Psoas muscle (tissue), 7 donors: ENCODE measurements at regions not wholly inside any gene's neighbourhood (a gene's known extent, or its start where the extent isn't known, plus 50 kb on each side); places are given as distances from the start of the nearest gene placed in this dataset.

ENCODE experiments used
- ATAC-seq, 4 donors: fragments of 200-7000 bp; cut with Tn5 transposase; one replicate each; pipeline ENCODE4 v1.9.1; 2020; ENCODE audit warnings: moderate library complexity in 3 of 4, mild to moderate bottlenecking in 2 of 4
- DNase-seq, 2 donors: peaks; one replicate each; pipeline ENCODE4 v3.0.0-alpha.2; 2020
- H3K27ac ChIP-seq: fragments of 200-600 bp; one replicate; pipeline ENCODE4 v1.8.0; 2022
- H3K27me3 ChIP-seq, 3 donors: fragments of 200-600 bp in 1 of 3; one replicate each; pipeline versions ENCODE4 v1.6.1 to v1.8.0; 2013 to 2022; ENCODE audit warnings: low read length in 2 of 3, mild to moderate bottlenecking in 2 of 3, moderate library complexity in 1 of 3; ENCODE audit not compliant: insufficient read depth in 3 of 3
- H3K36me3 ChIP-seq, 2 donors: fragments of 200-600 bp in 1 of 2; one replicate each; pipeline versions ENCODE4 v1.6.1 to v1.8.0; 2013 to 2022; ENCODE audit warnings: low read depth in 1 of 2, mild to moderate bottlenecking in 1 of 2, moderate library complexity in 1 of 2; ENCODE audit not compliant: insufficient read depth in 1 of 2
- H3K4me1 ChIP-seq: fragments of 200-600 bp; one replicate; pipeline ENCODE4 v1.8.0; 2022
- H3K4me3 ChIP-seq: fragments of 200-600 bp; one replicate; pipeline ENCODE4 v1.8.0; 2022; ENCODE audit warnings: mild to moderate bottlenecking
- H3K9me3 ChIP-seq: fragments of 200-600 bp; one replicate; pipeline ENCODE4 v1.8.0; 2022
- CTCF ChIP-seq: fragments of 200-600 bp; IDR thresholded peaks from one replicate; pipeline ENCODE4 v1.8.0; 2022; ENCODE audit warnings: antibody characterized with exemption
- WGBS, 3 donors: extraction: QIAGEN DNeasy Blood & Tissue Kit; methylation state at CpG; one replicate each; pipeline versions ENCODE4 v1.1.6 to v1.1.7; 2013; 5-methylcytosine and 5-hydroxymethylcytosine counted together
- intact Hi-C, 2 donors: fragments of 100-400 bp; cut with DNase I; formaldehyde crosslinking; loops; one replicate each; pipeline versions ENCODE4 v1.11.0 to v1.14.2; 2022
- donor health status: healthy with polysubstance abuse.
- donor health status: DM: no; HTN: no; CAD: no; lungs with moderate emphysema.
- donor health status: Bipolar disorder and iron deficiency.
- donor health status: healthy.
- donor health status: DM: yes; HTN: yes; CAD: no.
- donor health status: DM: no; HTN: no; CAD: no.
- donor health status: DM: yes; HTN: yes; CAD: no.

DNA sequence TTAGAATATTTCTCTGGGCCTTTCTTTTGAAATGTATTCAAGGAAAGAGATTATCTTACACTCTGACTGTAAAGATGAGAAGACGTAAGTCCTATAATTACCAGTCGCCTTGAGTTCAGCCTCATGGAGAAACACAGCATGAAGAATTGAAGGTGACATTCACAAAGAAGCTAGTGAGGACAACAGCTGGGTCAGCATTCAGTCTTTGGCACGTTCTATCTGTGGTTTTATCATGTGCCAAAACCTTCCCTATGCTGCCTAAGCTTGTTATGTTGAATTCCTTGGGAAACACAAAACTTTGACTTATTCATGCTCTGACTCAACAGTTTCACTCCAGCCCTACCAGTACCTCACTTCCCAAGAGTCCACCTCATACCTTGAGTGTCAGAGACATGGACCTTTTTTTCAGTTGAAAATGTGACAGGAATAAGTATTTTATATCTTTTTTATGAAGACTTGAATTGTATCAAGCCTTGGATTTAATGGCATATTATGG is 198.8 kb upstream of the KIRREL3 start:
- Histone ChIP-seq H3K27ac (no peak overlapping the region), H3K4me1 (no peaks in the 10 kb centered on the region), H3K36me3 (no peaks in the 10 kb centered on the region), H3K4me3 (no peak overlapping the region), H3K9me3 (no peaks in the 10 kb centered on the region), H3K27me3 (no peaks in the 10 kb centered on the region)
- no peak for ATAC-seq
- intact Hi-C loops, result no loop called here
- DNase-seq, result no peak
- TF ChIP-seq CTCF, result no peak
- WGBS, 3 donors, result 22 to 30% (median 24%) methylated on average over 3 of the region's 3 CpGs

DNA sequence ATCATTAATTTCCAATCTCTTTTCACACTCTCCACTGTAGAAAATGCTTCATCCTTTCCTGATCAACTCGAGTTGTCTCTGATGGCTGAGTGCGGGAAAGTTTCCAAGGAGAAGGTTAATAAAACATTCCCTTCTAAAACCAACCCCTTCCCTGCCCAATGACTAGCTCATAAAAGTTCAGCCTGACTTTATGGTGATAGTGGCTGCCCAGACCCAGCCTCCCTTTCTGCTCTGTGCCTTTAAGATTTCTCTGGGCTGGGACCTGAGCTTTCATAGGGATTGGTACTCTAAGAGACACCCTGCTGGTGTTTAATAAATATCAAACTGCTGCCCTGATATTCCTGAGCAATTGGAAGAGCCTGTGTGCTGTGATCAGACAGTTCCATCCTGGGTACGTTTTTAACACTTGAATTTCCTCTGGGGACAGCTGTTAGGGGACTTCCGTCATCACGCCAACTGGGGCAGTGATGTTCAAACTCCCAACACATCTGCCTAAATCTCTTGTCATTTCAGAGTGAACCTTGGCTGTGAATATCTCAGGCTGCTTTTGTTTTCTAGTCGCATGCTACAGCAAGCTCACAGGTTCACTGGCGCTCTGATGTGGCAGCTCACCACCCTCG is 195.0 kb upstream of the KIRREL3 start:
- Histone ChIP-seq H3K36me3 (no peaks in the 10 kb centered on the region), H3K27ac (no peak overlapping the region), H3K4me3 (no peak overlapping the region), H3K27me3 (no peaks in the 10 kb centered on the region), H3K4me1 (no peaks in the 10 kb centered on the region), H3K9me3 (no peaks in the 10 kb centered on the region)
- no peak for ATAC-seq
- TF ChIP-seq CTCF, result no peak
- 20 to 35% (median 21%) methylated on average over 8 of the region's 8 CpGs for WGBS, 3 donors
- intact Hi-C loops, result no loop called here
- no peak for DNase-seq

DNA sequence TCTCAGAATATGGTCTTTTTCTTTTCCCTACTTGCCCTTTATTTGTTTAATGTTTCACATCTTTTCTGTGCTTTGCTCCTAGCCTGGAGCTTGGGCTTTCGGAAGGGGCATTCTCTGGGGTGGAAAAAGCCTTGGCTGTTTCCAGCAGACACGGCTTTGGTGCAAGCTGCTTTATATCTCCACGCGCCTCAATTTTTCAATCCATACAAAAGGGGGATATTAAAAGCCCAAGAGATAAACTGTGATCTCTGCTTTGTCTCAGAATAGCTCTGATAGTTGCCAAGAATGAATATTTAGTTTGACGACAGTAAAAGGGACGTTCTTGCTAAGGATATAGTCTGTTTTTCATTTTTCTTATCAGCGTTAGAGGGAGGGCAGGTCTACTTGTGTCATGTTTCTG is 194.0 kb upstream of the KIRREL3 start:
- intact Hi-C loops, result no loop called here
- ATAC-seq (no peak), DNase-seq (no peak)
- Histone ChIP-seq H3K9me3 (no peaks in the 10 kb centered on the region), H3K36me3 (no peaks in the 10 kb centered on the region), H3K27me3 (no peaks in the 10 kb centered on the region), H3K27ac (no peak overlapping the region), H3K4me3 (no peak overlapping the region), H3K4me1 (no peaks in the 10 kb centered on the region)
- 72 to 75% (median 75%) methylated on average over 7 of the region's 7 CpGs for WGBS, 3 donors
- TF ChIP-seq CTCF, result no peak

- WGBS, 3 donors, result 44 to 53% (median 48%) methylated on average over 3 of the region's 3 CpGs
- intact Hi-C loops, result no loop called here
- no peaks in the 10 kb centered on the region for H3K9me3 ChIP-seq
- ATAC-seq (no peak), DNase-seq (no peak)
- no peak overlapping the region for H3K4me3 ChIP-seq
- H3K27me3 ChIP-seq, result no peaks in the 10 kb centered on the region
- H3K4me1 ChIP-seq, result no peaks in the 10 kb centered on the region
- no peaks in the 10 kb centered on the region for H3K36me3 ChIP-seq
- H3K27ac ChIP-seq, result no peak overlapping the region
- no peak for TF ChIP-seq CTCF
Measured at GRCh38 chr11:127193950-127194349, 193.4 kb upstream of the KIRREL3 start.

- intact Hi-C loops, result no loop called here
- 88 to 95% (median 93%) methylated on average over 1 of the region's 1 CpG for WGBS, 3 donors
- DNase-seq, result no peak
- no peak for TF ChIP-seq CTCF
- Histone ChIP-seq H3K4me1 (no peaks in the 10 kb centered on the region), H3K27ac (no peak overlapping the region), H3K9me3 (no peaks in the 10 kb centered on the region), H3K36me3 (no peaks in the 10 kb centered on the region), H3K4me3 (no peak overlapping the region), H3K27me3 (no peaks in the 10 kb centered on the region)
- no peak for ATAC-seq
Measured at GRCh38 chr11:127191689-127192088, 191.1 kb upstream of the KIRREL3 start.
